Stimulated activated naive CD8-positive, alpha-beta T cell treated with anti-CD3 and anti-CD28 coated beads, Interleukin-15, Interleukin-2, amounts not matched to agents 100 ng/mL and 50 ng/mL, for 24 hours (primary cell): ENCODE measurements at regions not wholly inside any gene's neighbourhood (a gene's known extent, or its start where the extent isn't known, plus 50 kb on each side); places are given as distances from the start of the nearest gene placed in this dataset.
"Not testable (repeated sequence)": the region's sequence is repeated elsewhere in the genome, so short reads cannot be mapped to it uniquely, and the experiment has no call there.

Experiments
- H3K27ac Mint-ChIP-seq: one replicate; pipeline ENCODE4 v1.8.0; 2021; ENCODE audit warnings: mild to moderate bottlenecking, mixed read lengths
- H3K27me3 Mint-ChIP-seq: one replicate; pipeline ENCODE4 v1.8.0; 2021; ENCODE audit warnings: mixed read lengths
- H3K36me3 Mint-ChIP-seq: one replicate; pipeline ENCODE4 v1.8.0; 2021; ENCODE audit warnings: low read depth, mixed read lengths
- H3K4me1 Mint-ChIP-seq: one replicate; pipeline ENCODE4 v1.8.0; 2021; ENCODE audit warnings: low read depth, mixed read lengths
- H3K4me3 Mint-ChIP-seq: one replicate; pipeline ENCODE4 v1.8.0; 2021; ENCODE audit warnings: mild to moderate bottlenecking, mixed read lengths
- H3K9me3 Mint-ChIP-seq: one replicate; pipeline ENCODE4 v1.8.0; 2021; ENCODE audit warnings: mixed read lengths

DNA sequence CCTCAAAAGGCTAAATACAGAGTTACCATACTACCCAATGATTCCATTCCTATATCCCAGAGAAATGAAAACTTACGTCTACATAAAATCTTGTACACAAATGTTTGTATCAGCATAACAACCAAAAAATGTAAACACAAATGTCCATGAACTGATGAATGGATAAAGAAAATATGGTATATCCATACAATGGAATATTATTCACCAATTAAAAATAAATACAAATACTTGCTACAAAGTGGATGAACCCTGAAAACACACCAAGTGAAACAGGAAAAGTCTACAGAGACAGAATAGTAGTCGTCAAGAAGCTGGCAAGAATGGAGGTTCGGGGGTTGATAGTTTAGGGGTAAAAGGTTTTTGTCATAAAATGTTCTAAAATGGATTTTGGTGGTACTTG is 54.0 kb upstream of the ANKRD28 start:
- no peaks in the 10 kb centered on the region for H3K27me3 Mint-ChIP-seq
- H3K4me3 Mint-ChIP-seq: no peak overlapping the region
- peaks cover 8% of the 10 kb centered on the region for H3K9me3 Mint-ChIP-seq
- H3K4me1 Mint-ChIP-seq: peaks cover 23% of the 10 kb centered on the region
- no peak overlapping the region for H3K27ac Mint-ChIP-seq
- peaks cover 33% of the 10 kb centered on the region for H3K36me3 Mint-ChIP-seq

DNA sequence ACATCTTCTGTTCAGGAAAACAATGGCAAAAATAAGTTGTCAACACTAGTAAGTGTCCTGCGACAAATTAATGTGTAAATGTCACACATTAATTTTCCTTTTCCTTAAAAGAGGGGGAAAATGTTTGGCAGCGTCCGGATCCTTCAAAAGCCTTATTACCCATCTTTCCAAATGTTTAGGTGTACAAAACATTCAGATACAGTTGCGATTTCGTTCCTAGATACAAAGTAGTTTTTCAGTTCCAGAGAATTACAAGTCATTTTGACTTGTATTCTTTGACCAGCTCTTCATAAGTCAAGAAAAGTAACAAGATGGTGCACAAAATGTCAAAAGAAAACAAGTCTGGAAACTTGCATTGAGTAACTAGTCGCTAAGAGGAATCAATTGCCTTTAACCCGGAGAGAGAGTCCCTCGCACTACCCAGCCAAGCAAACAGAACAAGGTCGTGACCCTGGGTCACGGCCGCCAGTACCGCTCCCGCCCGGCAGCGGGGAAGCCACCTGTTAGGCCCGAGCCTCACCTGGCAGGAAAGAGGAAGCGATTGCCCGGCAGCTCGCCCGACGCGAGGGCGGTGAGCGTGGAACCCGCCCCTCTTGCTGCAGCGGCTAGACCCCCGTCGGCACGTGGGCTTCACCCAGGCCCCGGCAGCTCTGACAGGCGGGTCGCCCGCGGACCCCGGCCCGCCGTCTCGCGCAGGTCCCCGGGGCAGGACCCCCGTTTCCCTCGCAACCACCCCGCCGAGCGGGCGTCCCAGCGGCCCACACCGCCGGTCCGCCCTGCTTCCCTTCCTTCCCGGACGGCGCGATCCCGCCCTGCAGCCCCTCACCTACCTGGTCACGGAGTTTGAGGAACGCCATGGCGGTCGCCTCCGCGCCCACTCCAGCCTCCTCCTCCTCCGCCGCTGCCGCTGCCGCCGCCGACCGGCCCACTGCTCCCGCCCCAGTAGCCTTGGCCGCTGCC is 61.0 kb upstream of the ANKRD28 start:
- peak overlapping the region; percentile 87 for H3K27ac Mint-ChIP-seq
- H3K27me3 Mint-ChIP-seq: no peaks in the 10 kb centered on the region
- H3K4me3 Mint-ChIP-seq: peak overlapping the region; percentile 92
- H3K36me3 Mint-ChIP-seq: peaks cover 19% of the 10 kb centered on the region
- peaks cover 7% of the 10 kb centered on the region for H3K9me3 Mint-ChIP-seq
- H3K4me1 Mint-ChIP-seq: peaks cover 47% of the 10 kb centered on the region

DNA sequence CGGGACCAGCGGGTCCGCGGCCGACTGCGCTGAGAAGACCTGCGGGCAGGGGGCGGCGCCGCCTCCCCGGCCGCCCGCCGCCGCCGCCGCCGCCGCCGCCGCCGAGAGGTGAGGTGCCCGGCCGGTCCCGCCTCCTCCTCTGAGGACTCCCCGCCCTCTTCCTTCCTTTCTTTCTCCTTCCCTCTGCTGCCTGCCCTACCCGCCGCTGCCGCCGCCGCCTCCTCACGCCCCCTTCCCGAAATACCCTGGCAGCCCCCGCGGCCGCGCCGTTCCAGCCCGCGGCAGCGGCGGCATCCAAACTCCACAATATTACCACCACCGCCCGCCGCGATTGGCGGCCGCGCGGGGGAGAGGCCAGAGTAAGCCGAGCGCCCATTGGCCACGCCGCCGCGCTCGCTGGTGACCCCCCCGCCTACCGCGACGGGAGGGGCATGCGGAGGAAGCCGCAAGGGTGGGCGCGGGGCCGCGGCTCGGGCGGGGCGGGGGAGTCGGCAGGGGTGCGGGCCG is 61.8 kb upstream of the ANKRD28 start:
- Mint-ChIP-seq H3K4me1 (peaks cover 47% of the 10 kb centered on the region), H3K4me3 (peak overlapping the region; percentile 92), H3K36me3 (peaks cover 18% of the 10 kb centered on the region), H3K27me3 (no peaks in the 10 kb centered on the region), H3K27ac (peak overlapping the region; percentile 95), H3K9me3 (no peaks in the 10 kb centered on the region)

DNA sequence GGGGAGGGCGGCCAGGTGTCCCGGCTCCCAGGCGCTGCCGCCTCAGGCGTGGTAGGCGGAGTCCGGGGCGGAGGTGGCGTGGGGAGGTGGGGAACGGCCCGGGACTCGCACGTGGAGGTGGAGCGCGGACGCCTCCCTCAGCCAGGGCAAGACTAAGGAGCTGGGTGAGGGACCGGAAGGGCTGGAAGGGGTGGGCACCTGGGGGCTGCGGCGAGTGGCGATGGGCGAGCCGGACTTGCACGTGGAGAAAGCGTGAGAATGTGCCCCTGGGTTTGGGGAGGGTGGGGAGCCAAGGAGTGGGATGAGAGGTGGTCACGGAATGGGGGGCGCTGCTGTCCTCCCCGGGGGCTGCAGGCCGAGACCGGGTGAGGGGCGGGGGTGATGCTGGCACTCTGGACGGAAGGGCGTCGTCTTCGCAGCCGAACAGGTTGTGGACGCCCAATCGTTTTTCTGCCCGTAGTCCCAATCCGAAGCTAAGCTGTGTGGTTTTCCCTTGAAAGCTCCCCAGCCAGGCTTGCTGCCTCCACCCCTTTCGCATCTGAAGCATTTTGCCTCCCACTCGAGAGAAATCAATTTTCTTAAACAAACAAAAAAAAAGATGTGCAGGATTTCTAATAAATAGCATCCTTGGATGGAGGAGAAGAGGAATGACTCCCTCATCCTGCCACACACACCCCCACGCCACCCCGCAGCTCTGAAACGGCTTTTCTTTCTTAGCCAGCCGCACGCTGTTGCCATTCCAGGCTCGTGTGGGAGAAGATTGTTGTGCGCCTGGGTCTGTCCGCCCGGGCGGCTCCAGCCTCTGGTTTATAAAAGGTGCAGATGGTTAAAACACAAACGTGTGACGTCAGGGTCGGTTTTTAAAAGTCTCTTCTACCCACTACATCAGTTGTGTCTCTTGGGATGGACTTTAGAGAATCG is 62.5 kb upstream of the ANKRD28 start:
- H3K4me3 Mint-ChIP-seq: peak overlapping the region; percentile 92
- peaks cover 5% of the 10 kb centered on the region for H3K9me3 Mint-ChIP-seq
- peaks cover 43% of the 10 kb centered on the region for H3K4me1 Mint-ChIP-seq
- H3K27ac Mint-ChIP-seq: peak overlapping the region; percentile 77
- peaks cover 21% of the 10 kb centered on the region for H3K36me3 Mint-ChIP-seq
- H3K27me3 Mint-ChIP-seq: no peaks in the 10 kb centered on the region

DNA sequence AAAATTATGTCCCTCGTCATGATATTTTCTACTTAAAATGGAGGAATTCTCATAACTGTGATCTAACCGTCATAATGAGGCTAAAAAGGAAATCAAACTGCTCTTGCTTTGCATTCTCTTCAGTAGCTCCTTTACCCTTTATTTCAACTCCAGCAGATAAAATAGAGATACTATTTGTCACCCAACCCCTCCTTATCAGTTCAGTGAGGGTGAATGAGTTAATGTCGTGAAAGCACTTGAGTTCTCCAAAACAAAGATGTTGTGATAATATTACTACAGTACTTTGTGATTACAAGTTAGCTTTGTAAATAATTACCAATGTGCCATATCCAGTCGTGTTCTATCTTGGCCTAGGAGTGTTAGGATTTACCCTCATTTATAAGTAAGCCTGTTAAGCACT is 63.4 kb upstream of the ANKRD28 start:
- Mint-ChIP-seq H3K36me3 (peaks cover 18% of the 10 kb centered on the region), H3K9me3 (peaks cover 5% of the 10 kb centered on the region), H3K27me3 (no peaks in the 10 kb centered on the region), H3K27ac (peak overlapping the region; percentile 77), H3K4me1 (peaks cover 39% of the 10 kb centered on the region), H3K4me3 (peak overlapping the region; percentile 92)

DNA sequence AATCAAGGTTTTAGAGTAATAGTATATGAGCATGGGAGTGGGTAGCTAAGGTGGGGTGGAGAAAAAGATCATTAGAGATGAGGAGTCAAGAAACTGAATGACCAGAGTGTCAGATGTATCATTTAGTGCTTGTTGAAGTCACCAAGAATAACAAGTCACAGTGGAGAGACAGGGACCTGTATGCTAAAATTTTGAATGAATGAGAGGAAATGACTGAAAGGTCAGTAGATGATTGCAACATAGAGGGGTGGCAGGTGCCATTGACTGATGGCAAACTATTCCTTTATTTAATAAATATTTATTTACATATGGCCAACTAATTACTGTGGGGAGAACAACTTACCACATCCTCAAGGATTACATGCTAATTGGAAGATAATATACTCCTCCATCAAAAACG is 75.0 kb upstream of the ANKRD28 start:
- Mint-ChIP-seq H3K9me3 (no peaks in the 10 kb centered on the region), H3K4me1 (no peaks in the 10 kb centered on the region), H3K36me3 (peaks cover 4% of the 10 kb centered on the region), H3K27me3 (peaks cover 4% of the 10 kb centered on the region), H3K27ac (no peak overlapping the region), H3K4me3 (no peak overlapping the region)

DNA sequence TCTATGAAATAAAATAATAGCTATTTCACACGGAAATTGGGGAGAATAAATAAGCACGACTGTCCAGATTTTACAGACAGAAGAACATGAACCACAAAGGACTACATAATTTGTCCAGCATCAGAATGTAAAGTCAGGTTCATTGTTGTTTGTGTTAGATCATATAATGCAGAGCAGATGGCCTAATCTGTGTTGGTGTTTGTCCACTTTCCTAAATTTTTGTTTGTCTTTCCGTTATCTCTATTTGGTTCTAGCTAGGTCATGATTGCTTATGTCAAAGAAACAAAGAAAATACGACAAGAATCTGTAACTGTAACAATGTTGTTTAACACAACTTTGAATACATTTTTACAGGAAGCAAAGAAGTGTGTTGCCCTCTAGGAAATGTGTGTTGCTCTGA is 75.6 kb upstream of the ANKRD28 start:
- H3K4me3 Mint-ChIP-seq: no peak overlapping the region
- H3K4me1 Mint-ChIP-seq: no peaks in the 10 kb centered on the region
- peaks cover 5% of the 10 kb centered on the region for H3K9me3 Mint-ChIP-seq
- peaks cover 9% of the 10 kb centered on the region for H3K36me3 Mint-ChIP-seq
- H3K27me3 Mint-ChIP-seq: peaks cover 4% of the 10 kb centered on the region
- no peak overlapping the region for H3K27ac Mint-ChIP-seq

DNA sequence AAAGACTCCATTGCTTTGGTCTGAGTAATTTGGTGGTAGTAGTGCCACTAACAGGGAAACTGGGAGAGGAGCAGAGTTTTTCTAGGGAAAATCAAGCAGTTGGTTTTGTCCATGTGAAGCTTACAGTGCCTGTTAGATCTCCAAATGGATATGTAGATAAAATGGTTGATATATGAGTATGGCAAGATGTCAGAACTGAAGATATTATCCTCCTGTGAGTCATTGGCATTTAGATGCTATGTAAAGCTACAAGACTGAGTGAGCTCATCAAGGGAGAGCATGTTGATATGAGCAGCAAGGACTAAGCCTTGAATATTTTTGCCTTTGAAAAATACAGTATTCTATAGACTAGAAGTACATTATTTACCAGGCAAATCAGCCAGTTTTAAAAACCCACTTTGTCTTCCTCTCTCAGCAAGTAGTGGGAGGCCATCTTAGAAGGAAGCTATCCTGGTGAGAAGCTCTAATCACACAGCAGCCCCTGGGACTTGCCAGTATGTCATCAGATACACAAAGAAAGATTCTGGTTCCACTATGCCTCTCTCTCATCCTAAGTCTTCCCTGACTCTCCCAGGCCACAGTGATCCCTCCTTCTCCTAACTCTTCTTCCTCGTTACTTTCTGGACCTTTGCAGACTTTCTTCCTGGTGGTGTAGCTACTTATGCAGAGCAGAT is 77.4 kb upstream of the ANKRD28 start:
- Mint-ChIP-seq H3K27ac (no peak overlapping the region), H3K27me3 (no peaks in the 10 kb centered on the region), H3K4me1 (no peaks in the 10 kb centered on the region), H3K36me3 (peaks cover 11% of the 10 kb centered on the region), H3K9me3 (peaks cover 5% of the 10 kb centered on the region), H3K4me3 (no peak overlapping the region)

DNA sequence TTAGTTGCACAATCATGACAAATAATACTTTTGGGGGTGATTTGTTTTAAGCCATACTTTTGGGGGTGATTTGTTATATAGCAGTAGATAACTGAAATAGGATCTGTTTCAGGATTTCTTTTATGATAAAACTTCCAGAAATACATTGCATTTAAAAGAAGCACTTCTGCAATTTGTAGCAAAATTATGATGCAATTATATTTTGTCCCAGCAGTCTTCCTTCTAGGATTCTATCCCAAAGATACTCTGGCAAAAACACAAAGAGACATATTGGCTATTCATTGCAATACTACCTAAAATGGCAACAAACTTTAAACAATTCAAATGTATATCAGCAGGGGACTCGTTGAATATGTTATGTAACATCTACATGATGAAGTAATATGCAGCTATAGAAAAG is 78.9 kb upstream of the ANKRD28 start:
- H3K4me3 Mint-ChIP-seq: no peak overlapping the region
- H3K9me3 Mint-ChIP-seq: peaks cover 5% of the 10 kb centered on the region
- no peak overlapping the region for H3K27ac Mint-ChIP-seq
- H3K27me3 Mint-ChIP-seq: no peaks in the 10 kb centered on the region
- peaks cover 11% of the 10 kb centered on the region for H3K36me3 Mint-ChIP-seq
- no peaks in the 10 kb centered on the region for H3K4me1 Mint-ChIP-seq

DNA sequence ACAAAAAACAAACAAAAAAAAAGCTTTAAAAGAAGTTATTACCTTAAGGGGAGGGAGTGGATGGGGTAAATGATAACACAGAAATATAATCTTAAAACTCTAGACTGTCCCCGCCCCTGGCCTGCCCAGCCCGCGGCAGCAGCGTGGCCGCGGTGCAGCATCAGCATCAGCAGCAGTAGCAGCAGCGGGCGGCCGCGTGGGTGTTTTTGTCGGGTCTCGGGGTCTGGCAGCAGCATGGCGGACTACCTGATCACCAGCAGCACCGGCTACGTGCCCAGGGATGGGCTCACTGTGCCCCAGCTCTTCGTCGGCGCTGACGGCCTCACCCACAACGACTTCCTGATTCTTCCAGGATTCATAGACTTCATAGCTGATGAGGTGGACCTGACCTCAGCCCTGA is 80.0 kb upstream of the ANKRD28 start:
- Mint-ChIP-seq H3K27ac (no peak overlapping the region), H3K4me1 (no peaks in the 10 kb centered on the region), H3K36me3 (peaks cover 11% of the 10 kb centered on the region), H3K9me3 (peaks cover 5% of the 10 kb centered on the region), H3K4me3 (no peak overlapping the region), H3K27me3 (no peaks in the 10 kb centered on the region)

DNA sequence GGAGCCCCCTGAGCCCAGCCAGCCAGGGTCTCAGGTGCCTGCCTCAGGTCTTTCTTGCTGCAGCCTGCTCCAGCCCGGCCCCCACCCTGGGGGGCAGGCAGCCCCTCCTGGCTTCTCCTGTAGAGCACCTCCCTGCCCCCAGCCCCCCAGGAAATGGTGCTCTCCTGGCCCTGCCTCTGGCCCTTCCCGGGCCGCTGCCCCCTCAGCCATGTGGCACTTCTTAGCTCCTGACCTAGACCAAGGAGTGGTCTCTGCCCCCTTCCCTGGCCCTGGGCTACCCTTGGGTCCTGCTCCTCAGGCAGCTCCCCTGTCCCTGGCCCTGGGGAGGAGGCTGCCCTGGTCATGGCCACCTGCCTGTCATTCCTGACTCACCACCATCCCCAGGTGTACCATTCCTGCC is 82.0 kb upstream of the ANKRD28 start:
- not testable (repeated sequence) for H3K9me3 Mint-ChIP-seq, H3K27me3 Mint-ChIP-seq, H3K27ac Mint-ChIP-seq, H3K4me3 Mint-ChIP-seq, H3K4me1 Mint-ChIP-seq
- H3K36me3 Mint-ChIP-seq: peaks cover 11% of the 10 kb centered on the region

DNA sequence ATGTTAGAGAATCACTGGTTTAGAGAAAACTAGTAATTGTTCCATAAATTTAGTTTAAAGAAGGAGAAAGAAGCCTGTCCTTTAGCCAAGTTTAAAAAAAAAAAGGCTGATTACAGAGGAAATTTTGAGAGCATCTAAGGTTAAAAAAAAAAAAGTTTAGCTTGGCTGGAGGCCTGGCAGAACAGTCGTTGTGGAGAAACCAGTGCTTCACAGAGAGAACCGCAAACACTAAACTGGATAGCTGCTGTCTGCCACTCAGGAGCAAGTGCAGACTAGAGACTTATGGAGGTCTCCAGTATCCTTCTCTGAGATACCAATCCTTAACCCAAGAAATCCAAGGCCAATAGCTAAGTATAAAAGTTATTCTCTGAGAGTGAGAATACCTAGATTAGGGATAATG is 84.8 kb upstream of the ANKRD28 start:
- Mint-ChIP-seq H3K27ac (no peak overlapping the region), H3K27me3 (no peaks in the 10 kb centered on the region), H3K4me3 (no peak overlapping the region), H3K4me1 (no peaks in the 10 kb centered on the region), H3K9me3 (peaks cover 11% of the 10 kb centered on the region), H3K36me3 (peaks cover 6% of the 10 kb centered on the region)

DNA sequence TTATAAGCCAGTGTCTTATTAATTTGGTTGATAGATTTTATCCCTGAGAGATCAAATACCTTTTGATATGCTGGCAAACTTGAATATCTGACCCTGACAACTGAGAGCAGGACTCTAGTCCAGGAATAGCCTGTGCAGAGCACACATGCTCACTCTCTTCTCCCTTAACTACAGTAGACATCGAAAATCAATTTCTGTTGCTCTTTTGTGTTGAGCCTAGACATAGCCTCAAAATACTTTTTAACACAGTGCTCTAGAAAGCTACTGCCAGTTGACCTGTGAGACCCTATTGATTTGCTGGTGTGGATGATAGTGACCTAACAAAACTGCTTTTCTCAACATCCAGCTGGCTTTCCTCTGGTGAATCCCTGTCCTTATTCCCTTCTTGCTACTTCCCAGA is 86.4 kb upstream of the ANKRD28 start:
- H3K36me3 Mint-ChIP-seq: no peaks in the 10 kb centered on the region
- no peaks in the 10 kb centered on the region for H3K4me1 Mint-ChIP-seq
- no peaks in the 10 kb centered on the region for H3K27me3 Mint-ChIP-seq
- H3K4me3 Mint-ChIP-seq: no peak overlapping the region
- no peak overlapping the region for H3K27ac Mint-ChIP-seq
- peaks cover 9% of the 10 kb centered on the region for H3K9me3 Mint-ChIP-seq

DNA sequence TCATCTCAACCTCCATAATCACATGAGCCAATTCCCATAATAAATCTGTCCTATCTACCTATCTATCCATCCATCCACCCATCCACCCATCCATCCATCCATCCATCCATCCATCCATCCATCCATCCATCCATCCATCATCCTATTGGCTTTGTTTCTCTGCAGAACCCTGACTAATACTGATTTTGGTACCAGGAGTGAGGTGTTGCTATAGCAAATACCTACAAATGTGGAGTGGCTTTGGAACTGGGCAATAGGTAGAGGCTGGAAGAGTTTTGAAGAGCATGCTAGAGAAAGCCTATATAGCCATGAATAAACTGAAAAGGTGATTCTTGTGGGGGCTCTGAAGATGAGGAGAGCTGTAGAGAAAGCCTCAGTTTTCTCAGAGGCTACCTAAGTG is 88.7 kb upstream of the ANKRD28 start:
- no peaks in the 10 kb centered on the region for H3K36me3 Mint-ChIP-seq
- H3K27me3 Mint-ChIP-seq: no peaks in the 10 kb centered on the region
- no peaks in the 10 kb centered on the region for H3K4me1 Mint-ChIP-seq
- no peak overlapping the region for H3K4me3 Mint-ChIP-seq
- no peak overlapping the region for H3K27ac Mint-ChIP-seq
- peaks cover 9% of the 10 kb centered on the region for H3K9me3 Mint-ChIP-seq
